Tibial artery (tissue), 4 donors: ENCODE measurements at regions not wholly inside any gene's neighbourhood (a gene's known extent, or its start where the extent isn't known, plus 50 kb on each side); places are given as distances from the start of the nearest gene placed in this dataset.

ENCODE experiments used
- DNase-seq, 2 donors: peaks; one replicate each; pipeline ENCODE4 v3.0.0-alpha.2; 2019
- H3K27ac ChIP-seq, 2 donors: fragments of 200-600 bp; sonication (generic) in 1 of 2; 1 replicate in 1 of 2; 2 replicates in 1 of 2; pipeline ENCODE4 v1.5.1; 2018 to 2019; ENCODE audit warnings: mild to moderate bottlenecking in 1 of 2
- H3K27me3 ChIP-seq, 2 donors: fragments of 200-600 bp; sonication (generic) in 1 of 2; one replicate each; pipeline versions ENCODE4 v1.5.1 to v1.6.0; 2016 to 2019
- H3K36me3 ChIP-seq, 3 donors: fragments of 200-600 bp; sonication (generic) in 2 of 3; one replicate each; pipeline ENCODE4 v1.5.1; 2016 to 2019; ENCODE audit warnings: mild to moderate bottlenecking in 2 of 3
- H3K4me1 ChIP-seq, 4 donors: fragments of 200-600 bp; sonication (generic) in 2 of 4; 1 replicate in 3 of 4; 2 replicates in 1 of 4; pipeline ENCODE4 v1.5.1; 2016 to 2019
- H3K4me3 ChIP-seq, 2 donors: fragments of 200-600 bp; sonication (generic) in 1 of 2; 1 replicate in 1 of 2; 2 replicates in 1 of 2; pipeline ENCODE4 v1.5.1; 2018 to 2019; ENCODE audit warnings: mild to moderate bottlenecking in 2 of 2
- H3K9me3 ChIP-seq, 3 donors: fragments of 200-600 bp; sonication (generic) in 1 of 3; one replicate each; pipeline ENCODE4 v1.5.1; 2016 to 2019
- intact Hi-C: fragments of 100-400 bp; cut with DNase I; formaldehyde crosslinking; loops from one replicate; pipeline ENCODE4 v1.15.0; 2023; ENCODE audit warnings: low total_unique reads
- TF ChIP-seq, protein P1 (sequence below), 2 experiments: fragments of 200-600 bp in 1 of 2; fragments of 450-650 bp in 1 of 2; IDR thresholded peaks; one replicate each; pipeline ENCODE4 v1.5.1; 2017 to 2019; ENCODE audit warnings: antibody characterized with exemption in 2 of 2, mild to moderate bottlenecking in 1 of 2, moderate library complexity in 1 of 2

DNA sequence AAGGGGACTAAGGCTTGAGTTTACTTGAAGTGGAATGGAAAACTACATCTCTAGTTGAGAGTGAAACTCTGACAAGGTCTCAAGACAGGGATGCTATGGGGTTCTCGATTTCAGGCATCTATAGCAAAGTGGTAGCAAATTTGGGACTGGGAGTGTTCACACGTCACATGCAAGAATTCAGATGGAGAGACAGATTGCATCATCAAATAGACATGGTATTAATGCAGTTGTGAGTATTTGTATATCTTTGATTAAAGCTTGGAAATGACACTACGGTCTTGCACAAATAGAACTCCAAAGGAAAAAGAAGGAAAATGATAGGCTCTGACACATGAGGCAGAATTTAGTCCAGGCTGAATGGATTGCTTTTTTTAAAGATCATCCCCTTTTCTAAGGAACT is 1061.6 kb upstream of the FANCL start:
- Histone ChIP-seq H3K4me3 (no peak overlapping the region), H3K4me1 (no peaks in the 10 kb centered on the region), H3K27me3 (no peaks in the 10 kb centered on the region), H3K9me3 (no peaks in the 10 kb centered on the region), H3K36me3 (no peaks in the 10 kb centered on the region), H3K27ac (no peak overlapping the region)
- TF ChIP-seq, protein P1, sequence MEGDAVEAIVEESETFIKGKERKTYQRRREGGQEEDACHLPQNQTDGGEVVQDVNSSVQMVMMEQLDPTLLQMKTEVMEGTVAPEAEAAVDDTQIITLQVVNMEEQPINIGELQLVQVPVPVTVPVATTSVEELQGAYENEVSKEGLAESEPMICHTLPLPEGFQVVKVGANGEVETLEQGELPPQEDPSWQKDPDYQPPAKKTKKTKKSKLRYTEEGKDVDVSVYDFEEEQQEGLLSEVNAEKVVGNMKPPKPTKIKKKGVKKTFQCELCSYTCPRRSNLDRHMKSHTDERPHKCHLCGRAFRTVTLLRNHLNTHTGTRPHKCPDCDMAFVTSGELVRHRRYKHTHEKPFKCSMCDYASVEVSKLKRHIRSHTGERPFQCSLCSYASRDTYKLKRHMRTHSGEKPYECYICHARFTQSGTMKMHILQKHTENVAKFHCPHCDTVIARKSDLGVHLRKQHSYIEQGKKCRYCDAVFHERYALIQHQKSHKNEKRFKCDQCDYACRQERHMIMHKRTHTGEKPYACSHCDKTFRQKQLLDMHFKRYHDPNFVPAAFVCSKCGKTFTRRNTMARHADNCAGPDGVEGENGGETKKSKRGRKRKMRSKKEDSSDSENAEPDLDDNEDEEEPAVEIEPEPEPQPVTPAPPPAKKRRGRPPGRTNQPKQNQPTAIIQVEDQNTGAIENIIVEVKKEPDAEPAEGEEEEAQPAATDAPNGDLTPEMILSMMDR (IDR thresholded peaks at IDR 0.05), result no peak
- intact Hi-C loops, result no loop called here
- DNase-seq, result no peak

GRCh38 chr2:59301466-59302402 is 1060.6 kb upstream of the FANCL start:
- no peaks in the 10 kb centered on the region for H3K36me3 ChIP-seq
- no peak overlapping the region for H3K4me3 ChIP-seq
- no peak for DNase-seq
- no peaks in the 10 kb centered on the region for H3K9me3 ChIP-seq
- H3K27me3 ChIP-seq, result no peaks in the 10 kb centered on the region
- H3K27ac ChIP-seq, result no peak overlapping the region
- H3K4me1 ChIP-seq, result no peaks in the 10 kb centered on the region
- intact Hi-C loops, result no loop called here
- TF ChIP-seq, protein P1 (IDR thresholded peaks at IDR 0.05), result peak; percentile 9 to 18

GRCh38 chr2:59297816-59298215 is 1056.7 kb upstream of the FANCL start:
- DNase-seq, result no peak
- Histone ChIP-seq H3K9me3 (no peaks in the 10 kb centered on the region), H3K4me3 (no peak overlapping the region), H3K4me1 (no peaks in the 10 kb centered on the region), H3K36me3 (no peaks in the 10 kb centered on the region), H3K27ac (no peak overlapping the region), H3K27me3 (no peaks in the 10 kb centered on the region)
- intact Hi-C loops, result no loop called here
- TF ChIP-seq, protein P1 (IDR thresholded peaks at IDR 0.05), result no peak

- no peaks in the 10 kb centered on the region for H3K27me3 ChIP-seq
- TF ChIP-seq, protein P1 (IDR thresholded peaks at IDR 0.05), result no peak
- H3K27ac ChIP-seq, result no peak overlapping the region
- no peaks in the 10 kb centered on the region for H3K36me3 ChIP-seq
- H3K4me3 ChIP-seq, result no peak overlapping the region
- no peaks in the 10 kb centered on the region for H3K4me1 ChIP-seq
- intact Hi-C loops, result no loop called here
- H3K9me3 ChIP-seq, result no peaks in the 10 kb centered on the region
- no peak for DNase-seq
Observed at GRCh38 chr2:59296279-59296678, 1055.2 kb upstream of the FANCL start.

DNA sequence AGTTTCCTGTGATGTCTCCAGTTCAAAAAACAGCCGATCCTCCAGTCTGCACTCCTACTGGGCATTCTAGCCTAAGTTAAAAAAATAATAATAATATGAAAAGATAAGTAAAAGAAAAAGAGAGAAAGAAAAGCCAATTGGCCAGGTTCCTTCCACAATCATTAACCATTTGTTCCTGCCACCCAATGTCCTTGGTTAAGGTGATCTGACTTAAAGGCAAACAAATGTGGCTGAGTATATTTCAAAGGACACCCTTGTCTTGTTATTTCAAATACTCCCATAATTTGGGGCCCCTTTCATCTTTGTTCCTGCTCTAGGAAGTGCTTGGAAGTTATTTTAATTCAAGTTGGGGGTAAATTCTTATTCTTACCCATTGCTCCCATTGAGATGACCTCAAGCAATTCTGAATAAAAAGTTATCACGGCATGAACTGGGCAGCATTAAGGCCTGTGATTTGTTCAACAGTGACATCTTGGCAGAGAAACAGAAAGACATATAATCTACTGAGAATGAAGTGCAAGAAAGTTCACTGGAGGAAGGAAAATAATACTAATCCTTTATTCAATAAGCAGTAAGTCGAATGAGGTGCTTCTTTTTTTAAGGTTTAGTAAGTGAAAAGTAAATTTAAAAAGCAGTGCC is 1054.5 kb upstream of the FANCL start:
- no peak overlapping the region for H3K4me3 ChIP-seq
- intact Hi-C loops, result no loop called here

More for the DNA sequence above, 1054.5 kb upstream of the FANCL start:
- no peaks in the 10 kb centered on the region for H3K4me1 ChIP-seq
- no peak for DNase-seq
- H3K27ac ChIP-seq, result no peak overlapping the region
- no peaks in the 10 kb centered on the region for H3K36me3 ChIP-seq
- H3K27me3 ChIP-seq, result no peaks in the 10 kb centered on the region
- no peaks in the 10 kb centered on the region for H3K9me3 ChIP-seq
- TF ChIP-seq, protein P1 (IDR thresholded peaks at IDR 0.05), result no peak
